GM12891 (cell line): ENCODE measurements at regions not wholly inside any gene's neighbourhood (a gene's known extent, or its start where the extent isn't known, plus 50 kb on each side); places are given as distances from the start of the nearest gene placed in this dataset.

Experiments used
- PAX5 ChIP-seq: IDR thresholded peaks from 2 replicates; pipeline ENCODE4 v1.6.1; 2011; ENCODE audit warnings: low read length, moderate library complexity, mild to moderate bottlenecking; ENCODE audit not compliant: insufficient read depth, severe bottlenecking
- POLR2A ChIP-seq: IDR thresholded peaks from 2 replicates; pipeline ENCODE4 v1.6.1; 2011; ENCODE audit warnings: low read depth, low read length, control low read depth
- POLR2AphosphoS5 ChIP-seq: IDR thresholded peaks from 2 replicates; pipeline ENCODE4 v1.6.1; 2011; ENCODE audit warnings: low read depth, low read length, control low read depth
- POU2F2 ChIP-seq: IDR thresholded peaks from 2 replicates; pipeline ENCODE4 v1.6.1; 2011; ENCODE audit warnings: low read depth, mild to moderate bottlenecking, control low read depth, low read length, moderate library complexity
- SPI1 ChIP-seq: IDR thresholded peaks from 2 replicates; pipeline ENCODE4 v1.6.1; 2011; ENCODE audit warnings: low read depth, low read length, control low read depth
- TAF1 ChIP-seq: IDR thresholded peaks from 2 replicates; pipeline ENCODE4 v1.6.1; 2011; ENCODE audit warnings: low read depth, low read length, control low read depth

- TF ChIP-seq POLR2A (no peak), POLR2AphosphoS5 (no peak), SPI1 (no peak), PAX5 (no peak), TAF1 (no peak), POU2F2 (no peak)
Measured at GRCh38 chr11:39569789-39570188, 1889.7 kb downstream of the LRRC4C start.
